ENCODE measurements at regions not wholly inside any gene's neighbourhood (a gene's known extent, or its start where the extent isn't known, plus 50 kb on each side); places are given as distances from the start of the nearest gene placed in this dataset.

DNA sequence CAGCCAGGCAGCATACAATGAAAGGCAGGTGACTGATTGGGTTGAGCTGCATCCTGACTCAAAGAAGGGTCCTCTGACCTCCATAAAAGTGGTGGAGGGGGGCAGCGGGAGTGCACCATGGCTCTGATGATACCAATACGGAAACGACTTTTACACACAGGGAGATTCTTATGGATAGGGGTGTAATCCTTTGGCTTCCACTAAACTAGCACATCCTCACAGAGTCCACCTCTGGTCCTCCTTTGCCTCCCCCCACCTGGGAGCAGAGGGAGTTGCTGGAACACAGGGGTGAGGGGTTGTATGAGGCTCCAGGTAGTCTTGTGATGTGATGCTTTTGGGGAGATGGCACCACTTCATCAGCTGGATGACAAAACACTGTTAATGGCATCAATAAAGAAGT lies 361.0 kb downstream of the BARHL2 start:
- TF ChIP-seq, protein P1, sequence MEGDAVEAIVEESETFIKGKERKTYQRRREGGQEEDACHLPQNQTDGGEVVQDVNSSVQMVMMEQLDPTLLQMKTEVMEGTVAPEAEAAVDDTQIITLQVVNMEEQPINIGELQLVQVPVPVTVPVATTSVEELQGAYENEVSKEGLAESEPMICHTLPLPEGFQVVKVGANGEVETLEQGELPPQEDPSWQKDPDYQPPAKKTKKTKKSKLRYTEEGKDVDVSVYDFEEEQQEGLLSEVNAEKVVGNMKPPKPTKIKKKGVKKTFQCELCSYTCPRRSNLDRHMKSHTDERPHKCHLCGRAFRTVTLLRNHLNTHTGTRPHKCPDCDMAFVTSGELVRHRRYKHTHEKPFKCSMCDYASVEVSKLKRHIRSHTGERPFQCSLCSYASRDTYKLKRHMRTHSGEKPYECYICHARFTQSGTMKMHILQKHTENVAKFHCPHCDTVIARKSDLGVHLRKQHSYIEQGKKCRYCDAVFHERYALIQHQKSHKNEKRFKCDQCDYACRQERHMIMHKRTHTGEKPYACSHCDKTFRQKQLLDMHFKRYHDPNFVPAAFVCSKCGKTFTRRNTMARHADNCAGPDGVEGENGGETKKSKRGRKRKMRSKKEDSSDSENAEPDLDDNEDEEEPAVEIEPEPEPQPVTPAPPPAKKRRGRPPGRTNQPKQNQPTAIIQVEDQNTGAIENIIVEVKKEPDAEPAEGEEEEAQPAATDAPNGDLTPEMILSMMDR (IDR thresholded peaks at IDR 0.05; ENCODE audit: borderline replicate concordance, extremely low read depth, low read length, poor library complexity, severe bottlenecking), result no peak
- TF ChIP-seq EZH2 (IDR thresholded peaks at IDR 0.05; ENCODE audit: borderline replicate concordance, low read depth, low read length, severe bottlenecking), result no peak

Measured in DND-41 (cell line).